Loucy (cell line): ENCODE measurements at regions not wholly inside any gene's neighbourhood (a gene's known extent, or its start where the extent isn't known, plus 50 kb on each side); places are given as distances from the start of the nearest gene placed in this dataset.

Experiments used
- H2AFZ ChIP-seq: fragments of 200-600 bp; sonication (generic); 2 replicates; pipeline ENCODE4 v1.6.0; 2016; ENCODE audit warnings: antibody characterized with exemption, mild to moderate bottlenecking, low read length, moderate library complexity
- H3F3A ChIP-seq: fragments of 200-600 bp; 2 replicates; pipeline ENCODE4 v1.6.0; 2016; ENCODE audit warnings: antibody characterized with exemption, low read depth, mild to moderate bottlenecking
- H3K27me3 ChIP-seq: fragments of 200-600 bp; sonication (generic); 2 replicates; pipeline ENCODE4 v1.6.1; 2014; ENCODE audit warnings: low read length, mild to moderate bottlenecking; ENCODE audit not compliant: insufficient read depth, poor library complexity, severe bottlenecking
- H3K36me3 ChIP-seq: fragments of 200-600 bp; sonication (generic); 2 replicates; pipeline ENCODE4 v1.6.1; 2016; ENCODE audit warnings: low read length; ENCODE audit not compliant: insufficient read depth
- H3K4me1 ChIP-seq: fragments of 200-600 bp; sonication (generic); 2 replicates; pipeline ENCODE4 v1.5.1; 2014; ENCODE audit warnings: low read length, mild to moderate bottlenecking; ENCODE audit not compliant: insufficient read depth, poor library complexity, severe bottlenecking
- H3K4me2 ChIP-seq: fragments of 200-600 bp; sonication (generic); 2 replicates; pipeline ENCODE4 v1.6.0; 2014; ENCODE audit warnings: antibody characterized with exemption, low read length, low read depth, mild to moderate bottlenecking; ENCODE audit not compliant: poor library complexity, severe bottlenecking
- H3K4me3 ChIP-seq: fragments of 200-600 bp; sonication (generic); 2 replicates; pipeline ENCODE4 v1.5.1; 2014; ENCODE audit warnings: low read length, mild to moderate bottlenecking, mixed read lengths; ENCODE audit not compliant: poor library complexity, severe bottlenecking
- H3K79me2 ChIP-seq: fragments of 200-600 bp; sonication (generic); 2 replicates; pipeline ENCODE4 v1.6.1; 2014; ENCODE audit warnings: low read length; ENCODE audit not compliant: insufficient read depth
- H3K9ac ChIP-seq: fragments of 200-600 bp; sonication (generic); 2 replicates; pipeline ENCODE4 v1.6.0; 2014; ENCODE audit warnings: mild to moderate bottlenecking, low read depth, low read length, moderate library complexity; ENCODE audit not compliant: poor library complexity, severe bottlenecking
- H3K9me2 ChIP-seq: fragments of 200-600 bp; sonication (generic); replicated peaks from 2 replicates; pipeline ENCODE4 v1.6.1; 2016; ENCODE audit warnings: low read depth, low read length, mixed read lengths
- H3K9me3 ChIP-seq: fragments of 200-600 bp; sonication (generic); 2 replicates; pipeline ENCODE4 v1.6.1; 2014; ENCODE audit warnings: mild to moderate bottlenecking, antibody characterized with exemption, low read length, low read depth; ENCODE audit not compliant: insufficient read depth
- H4K20me1 ChIP-seq: fragments of 200-600 bp; sonication (generic); 2 replicates; pipeline ENCODE4 v1.6.0; 2014; ENCODE audit warnings: antibody characterized with exemption, low read length, mild to moderate bottlenecking; ENCODE audit not compliant: insufficient read depth, poor library complexity, severe bottlenecking
- EZH2phosphoT487 ChIP-seq: fragments of 200-600 bp; IDR thresholded peaks from 2 replicates; pipeline ENCODE4 v1.6.1; 2018; ENCODE audit warnings: antibody characterized with exemption, mild to moderate bottlenecking, moderate library complexity, borderline replicate concordance
- TF ChIP-seq, protein P1 (sequence below): fragments of 200-600 bp; sonication (generic); conservative IDR thresholded peaks from 2 replicates; pipeline ENCODE4 v1.5.1; 2014; ENCODE audit warnings: mild to moderate bottlenecking, antibody characterized with exemption, low read length

DNA sequence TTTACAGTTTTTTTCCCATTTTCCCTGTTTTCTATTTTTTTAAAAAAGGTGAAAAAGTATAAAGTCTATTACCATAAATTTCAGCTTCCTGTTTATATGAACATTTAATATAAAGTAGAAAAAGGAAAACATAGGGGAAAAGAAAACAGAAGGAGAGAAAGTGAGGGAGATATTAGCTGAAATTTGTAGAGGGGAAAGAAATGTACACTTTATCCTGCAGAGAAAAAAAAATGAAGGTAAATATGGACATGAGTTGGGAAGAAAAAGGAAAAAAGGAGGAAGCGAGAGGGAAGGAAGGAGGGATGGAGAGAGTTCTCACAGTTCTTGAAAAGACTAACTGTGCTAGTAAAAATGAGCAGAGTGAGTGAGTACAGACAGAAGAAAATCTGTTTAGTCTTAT lies 91.6 kb upstream of the BTG1 start:
- 0 out of 2 replicates have a peak overlapping the region, but pooled peaks have one; percentile 16 for H2AFZ ChIP-seq
- H3K4me1 ChIP-seq = peaks cover 5% of the 10 kb centered on the region
- no peaks in the 10 kb centered on the region for H3K9me2 ChIP-seq
- no peak overlapping the region for H3K4me2 ChIP-seq
- no peak overlapping the region for H3K9ac ChIP-seq
- no peaks in the 10 kb centered on the region for H3F3A ChIP-seq
- H3K79me2 ChIP-seq = no peaks in the 10 kb centered on the region
- no peaks in the 10 kb centered on the region for H4K20me1 ChIP-seq
- no peaks in the 10 kb centered on the region for H3K9me3 ChIP-seq
- no peaks in the 10 kb centered on the region for H3K27me3 ChIP-seq
- TF ChIP-seq, protein P1, sequence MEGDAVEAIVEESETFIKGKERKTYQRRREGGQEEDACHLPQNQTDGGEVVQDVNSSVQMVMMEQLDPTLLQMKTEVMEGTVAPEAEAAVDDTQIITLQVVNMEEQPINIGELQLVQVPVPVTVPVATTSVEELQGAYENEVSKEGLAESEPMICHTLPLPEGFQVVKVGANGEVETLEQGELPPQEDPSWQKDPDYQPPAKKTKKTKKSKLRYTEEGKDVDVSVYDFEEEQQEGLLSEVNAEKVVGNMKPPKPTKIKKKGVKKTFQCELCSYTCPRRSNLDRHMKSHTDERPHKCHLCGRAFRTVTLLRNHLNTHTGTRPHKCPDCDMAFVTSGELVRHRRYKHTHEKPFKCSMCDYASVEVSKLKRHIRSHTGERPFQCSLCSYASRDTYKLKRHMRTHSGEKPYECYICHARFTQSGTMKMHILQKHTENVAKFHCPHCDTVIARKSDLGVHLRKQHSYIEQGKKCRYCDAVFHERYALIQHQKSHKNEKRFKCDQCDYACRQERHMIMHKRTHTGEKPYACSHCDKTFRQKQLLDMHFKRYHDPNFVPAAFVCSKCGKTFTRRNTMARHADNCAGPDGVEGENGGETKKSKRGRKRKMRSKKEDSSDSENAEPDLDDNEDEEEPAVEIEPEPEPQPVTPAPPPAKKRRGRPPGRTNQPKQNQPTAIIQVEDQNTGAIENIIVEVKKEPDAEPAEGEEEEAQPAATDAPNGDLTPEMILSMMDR = no peak
- no peak for TF ChIP-seq EZH2phosphoT487
- no peaks in the 10 kb centered on the region for H3K36me3 ChIP-seq
- H3K4me3 ChIP-seq = no peak overlapping the region

DNA sequence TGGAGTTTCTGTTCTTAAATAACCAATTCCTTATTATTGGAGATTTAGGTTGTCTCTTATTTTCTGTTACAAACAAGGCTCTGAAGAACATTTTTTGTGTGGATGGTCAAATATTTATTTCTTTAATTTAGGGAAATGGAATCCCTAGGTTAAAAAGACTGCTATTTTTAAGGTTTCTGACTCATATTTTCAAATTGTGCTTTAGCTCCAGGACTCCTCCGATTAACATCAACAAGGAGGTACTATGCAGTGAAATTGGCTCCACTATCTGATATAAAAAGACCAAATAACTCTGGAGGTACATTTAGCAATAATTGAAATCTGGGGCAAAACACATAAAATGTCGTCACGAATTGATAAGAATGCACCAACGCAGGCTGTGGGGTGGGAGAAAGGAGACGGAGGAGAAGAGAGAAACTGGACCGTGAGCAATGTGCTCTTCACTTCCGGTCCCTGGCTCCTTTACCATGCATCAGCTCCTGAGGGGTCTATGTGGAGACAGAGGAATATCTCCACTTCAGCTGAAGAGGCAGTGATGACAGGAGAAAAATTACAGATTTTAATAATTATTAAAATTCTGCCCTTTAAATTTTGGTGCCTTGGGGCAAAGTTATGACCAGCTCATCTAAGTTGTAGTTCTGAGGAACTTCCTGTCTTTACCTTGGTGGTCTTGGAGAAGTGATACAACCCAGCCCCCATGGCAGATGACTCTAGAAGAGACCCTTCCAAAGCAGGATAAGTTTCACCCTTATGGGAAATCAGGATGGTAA lies 90.2 kb upstream of the BTG1 start:
- Histone ChIP-seq H3K36me3 (no peaks in the 10 kb centered on the region), H3K4me3 (no peak overlapping the region), H3K4me2 (no peak overlapping the region), H3K27me3 (no peaks in the 10 kb centered on the region), H3K9ac (no peak overlapping the region), H3K9me2 (no peaks in the 10 kb centered on the region), H4K20me1 (no peaks in the 10 kb centered on the region), H2AFZ (no peak overlapping the region), H3K79me2 (no peaks in the 10 kb centered on the region), H3F3A (no peaks in the 10 kb centered on the region), H3K9me3 (no peaks in the 10 kb centered on the region), H3K4me1 (peaks cover 5% of the 10 kb centered on the region)
- TF ChIP-seq EZH2phosphoT487 = no peak
- TF ChIP-seq, protein P1 = no peak

DNA sequence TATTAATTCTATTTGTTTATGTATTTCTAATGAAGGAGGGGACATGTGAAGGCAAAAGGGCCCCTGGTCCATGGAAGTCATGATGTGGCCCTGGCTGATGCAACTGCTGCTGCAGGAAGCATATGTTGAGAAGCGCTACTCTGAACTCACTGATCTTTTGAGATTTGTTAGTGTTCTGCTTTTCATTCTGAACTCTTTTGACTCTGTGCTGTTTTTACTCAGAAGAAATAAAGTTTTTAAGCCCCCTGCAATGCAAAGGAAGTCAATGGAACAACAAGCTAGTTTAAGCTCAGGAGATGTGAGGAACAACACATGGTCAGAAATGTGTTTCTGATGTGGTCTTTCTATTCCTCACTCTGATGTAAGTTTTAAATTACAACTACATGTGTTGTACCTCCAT lies 88.9 kb upstream of the BTG1 start:
- Histone ChIP-seq H3K4me2 (no peak overlapping the region), H4K20me1 (no peaks in the 10 kb centered on the region), H3K9me3 (no peaks in the 10 kb centered on the region), H3K27me3 (no peaks in the 10 kb centered on the region), H3K4me3 (no peak overlapping the region), H3K9me2 (no peaks in the 10 kb centered on the region), H3K79me2 (no peaks in the 10 kb centered on the region), H3K9ac (no peak overlapping the region), H3F3A (no peaks in the 10 kb centered on the region), H2AFZ (peak overlapping the region; percentile 75; the same call in 1 of the 2 replicates), H3K36me3 (no peaks in the 10 kb centered on the region), H3K4me1 (peaks cover 5% of the 10 kb centered on the region)
- TF ChIP-seq, protein P1 = no peak
- TF ChIP-seq EZH2phosphoT487 = no peak
